Stimulated activated CD8-positive, alpha-beta memory T cell treated with anti-CD3 and anti-CD28 coated beads, Interleukin-15, amount 100 ng/mL, for 4 hours (primary cell): ENCODE measurements at regions not wholly inside any gene's neighbourhood (a gene's known extent, or its start where the extent isn't known, plus 50 kb on each side); places are given as distances from the start of the nearest gene placed in this dataset.

Experiments used
- DNase-seq, 2 donors: peaks; one replicate each; pipeline ENCODE4 v3.0.0-alpha.2; 2020; ENCODE audit warnings: low read depth in 2 of 2

GRCh38 chr3:102747611-102748010, 312.8 kb downstream of the ZPLD1 start:
- no peak for DNase-seq

GRCh38 chr3:102748646-102749045, 313.8 kb downstream of the ZPLD1 start:
- no peak for DNase-seq

- DNase-seq: no peak
Measured at GRCh38 chr3:102750322-102750721, 315.5 kb downstream of the ZPLD1 start.

- no peak for DNase-seq
Measured at GRCh38 chr3:102753901-102754300, 319.1 kb downstream of the ZPLD1 start.

- DNase-seq: no peak
Measured at GRCh38 chr3:102756706-102757105, 321.9 kb downstream of the ZPLD1 start.

GRCh38 chr3:102757950-102758349, 323.1 kb downstream of the ZPLD1 start:
- DNase-seq: no peak

GRCh38 chr3:102761766-102762165, 327.0 kb downstream of the ZPLD1 start:
- DNase-seq: no peak

GRCh38 chr3:102790747-102791325, 356.0 kb downstream of the ZPLD1 start:
- DNase-seq: no peak

GRCh38 chr3:102791641-102792589, 357.1 kb downstream of the ZPLD1 start:
- no peak for DNase-seq

GRCh38 chr3:102796804-102797203, 362.0 kb downstream of the ZPLD1 start:
- no peak for DNase-seq

GRCh38 chr3:102802819-102803420, 368.1 kb downstream of the ZPLD1 start:
- no peak for DNase-seq

- DNase-seq: no peak
Measured at GRCh38 chr3:102810937-102811336, 376.1 kb downstream of the ZPLD1 start.

GRCh38 chr3:102826636-102827035, 391.8 kb downstream of the ZPLD1 start:
- DNase-seq: no peak

- DNase-seq: no peak
Measured at GRCh38 chr3:102827386-102827785, 392.6 kb downstream of the ZPLD1 start.

- DNase-seq: no peak
Measured at GRCh38 chr3:102830415-102830814, 395.6 kb downstream of the ZPLD1 start.

GRCh38 chr3:102841866-102842265, 407.1 kb downstream of the ZPLD1 start:
- DNase-seq: no peak

GRCh38 chr3:102866845-102867244, 432.0 kb downstream of the ZPLD1 start:
- DNase-seq: no peak

GRCh38 chr3:102883515-102883914, 448.7 kb downstream of the ZPLD1 start:
- no peak for DNase-seq

- DNase-seq: no peak
Measured at GRCh38 chr3:102885289-102885688, 450.5 kb downstream of the ZPLD1 start.

- DNase-seq: no peak
Measured at GRCh38 chr3:102887431-102887830, 452.6 kb downstream of the ZPLD1 start.

- no peak for DNase-seq
Measured at GRCh38 chr3:102896851-102897621, 462.2 kb downstream of the ZPLD1 start.

GRCh38 chr3:102904629-102905028, 469.8 kb downstream of the ZPLD1 start:
- DNase-seq: no peak
